SK-N-SH treated with all-trans-retinoic acid at 6 μM for 48 hours (cell line): ENCODE measurements at regions not wholly inside any gene's neighbourhood (a gene's known extent, or its start where the extent isn't known, plus 50 kb on each side); places are given as distances from the start of the nearest gene placed in this dataset.

Experiments used
- ATAC-seq: fragments of 200-7000 bp; cut with Tn5 transposase; 3 replicates; pipeline ENCODE4 v1.9.1; 2020; ENCODE audit warnings: mild to moderate bottlenecking, moderate library complexity
- ARNTL ChIP-seq: fragments of 450-650 bp; formaldehyde crosslinking; IDR thresholded peaks from 2 replicates; pipeline ENCODE4 v1.5.0; 2020; ENCODE audit warnings: low read depth, mild to moderate bottlenecking, moderate library complexity, borderline replicate concordance
- BACH2 ChIP-seq: fragments of 250-450 bp; sonication (Bioruptor Pico); IDR thresholded peaks from 2 replicates; pipeline ENCODE4 v1.9.0; 2021; ENCODE audit warnings: mild to moderate bottlenecking, borderline replicate concordance
- CSDC2 ChIP-seq: fragments of 250-450 bp; sonication (Bioruptor Pico); IDR thresholded peaks from 2 replicates; pipeline ENCODE4 v1.5.0; 2020; ENCODE audit warnings: mild to moderate bottlenecking, moderate library complexity
- ESRRG ChIP-seq: fragments of 250-450 bp; sonication (Bioruptor Pico); IDR thresholded peaks from 2 replicates; pipeline ENCODE4 v1.6.1; 2021; ENCODE audit warnings: mild to moderate bottlenecking
- ISL1 ChIP-seq: fragments of 250-450 bp; sonication (Bioruptor Pico); IDR thresholded peaks from 2 replicates; pipeline ENCODE4 v2.1.2; 2022; ENCODE audit warnings: mild to moderate bottlenecking, moderate library complexity
- OSR1 ChIP-seq: fragments of 250-450 bp; sonication (Bioruptor Pico); IDR thresholded peaks from 2 replicates; pipeline ENCODE4 v1.8.0; 2022; ENCODE audit warnings: moderate library complexity, mild to moderate bottlenecking, inconsistent platforms
- PPARA ChIP-seq: fragments of 250-450 bp; sonication (Bioruptor Pico); IDR thresholded peaks from 2 replicates; pipeline ENCODE4 v1.5.0; 2020; ENCODE audit warnings: mild to moderate bottlenecking, borderline replicate concordance
- SNAI2 ChIP-seq: fragments of 250-450 bp; sonication (Bioruptor Pico); IDR thresholded peaks from 2 replicates; pipeline ENCODE4 v1.5.0; 2020; ENCODE audit warnings: mild to moderate bottlenecking, moderate library complexity
- TCF4 ChIP-seq: fragments of 250-450 bp; sonication (Bioruptor Pico); IDR thresholded peaks from 2 replicates; pipeline ENCODE4 v1.8.0; 2021; ENCODE audit warnings: mild to moderate bottlenecking, moderate library complexity, borderline replicate concordance
- TOX ChIP-seq: fragments of 250-450 bp; sonication (Bioruptor Pico); IDR thresholded peaks from 2 replicates; pipeline ENCODE4 v1.8.0; 2021; ENCODE audit warnings: mild to moderate bottlenecking, moderate library complexity, borderline replicate concordance
- ZC3H10 ChIP-seq: fragments of 250-450 bp; sonication (Bioruptor Pico); IDR thresholded peaks from 2 replicates; pipeline ENCODE4 v1.5.1; 2021; ENCODE audit warnings: mild to moderate bottlenecking, moderate library complexity
- ZFP3 ChIP-seq: fragments of 250-450 bp; sonication (Bioruptor Pico); IDR thresholded peaks from 2 replicates; pipeline ENCODE4 v1.5.0; 2020; ENCODE audit warnings: mild to moderate bottlenecking, moderate library complexity
- ZNF565 ChIP-seq: fragments of 450-650 bp; formaldehyde crosslinking; conservative IDR thresholded peaks from 2 replicates; pipeline ENCODE4 v1.5.0; 2020; ENCODE audit warnings: low read depth, mild to moderate bottlenecking, moderate library complexity
- ZNF70 ChIP-seq: fragments of 450-650 bp; formaldehyde crosslinking; IDR thresholded peaks from 2 replicates; pipeline ENCODE4 v1.5.0; 2020; ENCODE audit warnings: mild to moderate bottlenecking, moderate library complexity
- ZNF8 ChIP-seq: fragments of 450-650 bp; formaldehyde crosslinking; IDR thresholded peaks from 2 replicates; pipeline ENCODE4 v1.5.0; 2020; ENCODE audit warnings: mild to moderate bottlenecking, moderate library complexity
- TF ChIP-seq, protein P1 (sequence below): fragments of 250-450 bp; sonication (Bioruptor Pico); IDR thresholded peaks from 2 replicates; pipeline ENCODE4 v1.8.0; 2020; ENCODE audit warnings: mild to moderate bottlenecking, moderate library complexity, borderline replicate concordance
- TF ChIP-seq, protein P2 (sequence below): fragments of 250-450 bp; sonication (Bioruptor Pico); IDR thresholded peaks from 2 replicates; pipeline ENCODE4 v1.5.0; 2020; ENCODE audit warnings: mild to moderate bottlenecking, moderate library complexity
- TF ChIP-seq, protein P3 (sequence below): fragments of 250-450 bp; sonication (Bioruptor Pico); IDR thresholded peaks from 2 replicates; pipeline ENCODE4 v1.5.1; 2020; ENCODE audit warnings: low read depth, mild to moderate bottlenecking, moderate library complexity

DNA sequence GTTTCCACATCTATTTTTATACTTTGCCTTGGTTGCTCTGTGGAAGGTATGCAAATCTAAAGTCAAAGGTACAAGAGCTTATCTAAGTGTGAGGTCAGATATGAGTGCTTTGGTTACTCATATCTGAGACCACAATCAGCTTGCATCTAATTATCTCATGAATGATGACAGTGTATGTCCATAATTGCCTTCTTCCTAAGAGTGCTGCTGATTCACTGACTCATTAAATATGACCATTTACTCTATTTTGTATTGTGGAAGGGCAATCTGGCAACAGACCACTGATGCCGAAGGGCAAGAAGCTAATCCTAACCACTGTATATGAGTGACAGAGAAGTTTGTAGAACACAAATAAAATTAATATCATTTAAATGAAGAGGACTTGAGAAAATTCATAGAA lies 1190.2 kb upstream of the AGA start:
- ATAC-seq = no peak
- TF ChIP-seq, protein P1, sequence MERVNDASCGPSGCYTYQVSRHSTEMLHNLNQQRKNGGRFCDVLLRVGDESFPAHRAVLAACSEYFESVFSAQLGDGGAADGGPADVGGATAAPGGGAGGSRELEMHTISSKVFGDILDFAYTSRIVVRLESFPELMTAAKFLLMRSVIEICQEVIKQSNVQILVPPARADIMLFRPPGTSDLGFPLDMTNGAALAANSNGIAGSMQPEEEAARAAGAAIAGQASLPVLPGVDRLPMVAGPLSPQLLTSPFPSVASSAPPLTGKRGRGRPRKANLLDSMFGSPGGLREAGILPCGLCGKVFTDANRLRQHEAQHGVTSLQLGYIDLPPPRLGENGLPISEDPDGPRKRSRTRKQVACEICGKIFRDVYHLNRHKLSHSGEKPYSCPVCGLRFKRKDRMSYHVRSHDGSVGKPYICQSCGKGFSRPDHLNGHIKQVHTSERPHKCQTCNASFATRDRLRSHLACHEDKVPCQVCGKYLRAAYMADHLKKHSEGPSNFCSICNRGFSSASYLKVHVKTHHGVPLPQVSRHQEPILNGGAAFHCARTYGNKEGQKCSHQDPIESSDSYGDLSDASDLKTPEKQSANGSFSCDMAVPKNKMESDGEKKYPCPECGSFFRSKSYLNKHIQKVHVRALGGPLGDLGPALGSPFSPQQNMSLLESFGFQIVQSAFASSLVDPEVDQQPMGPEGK (CRISPR knock-in tag) = no peak
- TF ChIP-seq ZFP3 (CRISPR knock-in tag) = no peak
- TF ChIP-seq CSDC2 (CRISPR knock-in tag) = no peak
- TF ChIP-seq ISL1 = peak; percentile 53
- peak; percentile 74; the same call in 1 of the 2 replicates for TF ChIP-seq TCF4 (CRISPR knock-in tag)
- peak; percentile 85 for TF ChIP-seq ZNF70 (CRISPR knock-in tag)
- no peak for TF ChIP-seq ZNF8 (CRISPR knock-in tag)
- TF ChIP-seq, protein P2, sequence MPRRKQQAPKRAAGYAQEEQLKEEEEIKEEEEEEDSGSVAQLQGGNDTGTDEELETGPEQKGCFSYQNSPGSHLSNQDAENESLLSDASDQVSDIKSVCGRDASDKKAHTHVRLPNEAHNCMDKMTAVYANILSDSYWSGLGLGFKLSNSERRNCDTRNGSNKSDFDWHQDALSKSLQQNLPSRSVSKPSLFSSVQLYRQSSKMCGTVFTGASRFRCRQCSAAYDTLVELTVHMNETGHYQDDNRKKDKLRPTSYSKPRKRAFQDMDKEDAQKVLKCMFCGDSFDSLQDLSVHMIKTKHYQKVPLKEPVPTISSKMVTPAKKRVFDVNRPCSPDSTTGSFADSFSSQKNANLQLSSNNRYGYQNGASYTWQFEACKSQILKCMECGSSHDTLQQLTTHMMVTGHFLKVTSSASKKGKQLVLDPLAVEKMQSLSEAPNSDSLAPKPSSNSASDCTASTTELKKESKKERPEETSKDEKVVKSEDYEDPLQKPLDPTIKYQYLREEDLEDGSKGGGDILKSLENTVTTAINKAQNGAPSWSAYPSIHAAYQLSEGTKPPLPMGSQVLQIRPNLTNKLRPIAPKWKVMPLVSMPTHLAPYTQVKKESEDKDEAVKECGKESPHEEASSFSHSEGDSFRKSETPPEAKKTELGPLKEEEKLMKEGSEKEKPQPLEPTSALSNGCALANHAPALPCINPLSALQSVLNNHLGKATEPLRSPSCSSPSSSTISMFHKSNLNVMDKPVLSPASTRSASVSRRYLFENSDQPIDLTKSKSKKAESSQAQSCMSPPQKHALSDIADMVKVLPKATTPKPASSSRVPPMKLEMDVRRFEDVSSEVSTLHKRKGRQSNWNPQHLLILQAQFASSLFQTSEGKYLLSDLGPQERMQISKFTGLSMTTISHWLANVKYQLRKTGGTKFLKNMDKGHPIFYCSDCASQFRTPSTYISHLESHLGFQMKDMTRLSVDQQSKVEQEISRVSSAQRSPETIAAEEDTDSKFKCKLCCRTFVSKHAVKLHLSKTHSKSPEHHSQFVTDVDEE (CRISPR knock-in tag) = peak; percentile 93
- no peak for TF ChIP-seq ZC3H10 (CRISPR knock-in tag)
- TF ChIP-seq, protein P3, sequence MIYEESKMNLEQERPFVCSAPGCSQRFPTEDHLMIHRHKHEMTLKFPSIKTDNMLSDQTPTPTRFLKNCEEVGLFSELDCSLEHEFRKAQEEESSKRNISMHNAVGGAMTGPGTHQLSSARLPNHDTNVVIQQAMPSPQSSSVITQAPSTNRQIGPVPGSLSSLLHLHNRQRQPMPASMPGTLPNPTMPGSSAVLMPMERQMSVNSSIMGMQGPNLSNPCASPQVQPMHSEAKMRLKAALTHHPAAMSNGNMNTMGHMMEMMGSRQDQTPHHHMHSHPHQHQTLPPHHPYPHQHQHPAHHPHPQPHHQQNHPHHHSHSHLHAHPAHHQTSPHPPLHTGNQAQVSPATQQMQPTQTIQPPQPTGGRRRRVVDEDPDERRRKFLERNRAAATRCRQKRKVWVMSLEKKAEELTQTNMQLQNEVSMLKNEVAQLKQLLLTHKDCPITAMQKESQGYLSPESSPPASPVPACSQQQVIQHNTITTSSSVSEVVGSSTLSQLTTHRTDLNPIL (CRISPR knock-in tag) = 0 out of 2 replicates have a peak, but pooled peaks have one; percentile 35
- no peak for TF ChIP-seq SNAI2 (CRISPR knock-in tag)

DNA sequence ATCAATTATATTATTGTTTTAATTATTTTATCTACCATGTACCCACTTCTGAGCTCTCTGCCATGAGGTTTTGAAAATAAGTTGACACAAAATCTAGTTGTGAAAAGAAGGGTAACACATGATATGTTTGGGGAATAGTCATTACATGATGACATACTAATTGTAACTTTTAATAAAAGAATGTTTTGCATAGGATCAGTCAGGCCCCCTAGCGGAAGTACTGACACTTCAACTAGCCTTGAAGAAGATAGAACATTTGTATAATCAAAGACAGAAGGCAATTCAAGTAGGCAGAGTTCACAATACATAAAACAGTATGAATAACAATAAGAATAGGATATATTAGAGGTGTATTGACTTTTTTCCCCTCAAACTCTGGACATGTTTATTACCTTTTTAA lies 1191.0 kb upstream of the AGA start:
- no peak for ATAC-seq
- no peak for TF ChIP-seq ZFP3 (CRISPR knock-in tag)
- TF ChIP-seq BACH2 (CRISPR knock-in tag) = no peak
- TF ChIP-seq, protein P3 (CRISPR knock-in tag) = no peak
- TF ChIP-seq ARNTL (CRISPR knock-in tag) = no peak
- TF ChIP-seq ZNF70 (CRISPR knock-in tag) = no peak

DNA sequence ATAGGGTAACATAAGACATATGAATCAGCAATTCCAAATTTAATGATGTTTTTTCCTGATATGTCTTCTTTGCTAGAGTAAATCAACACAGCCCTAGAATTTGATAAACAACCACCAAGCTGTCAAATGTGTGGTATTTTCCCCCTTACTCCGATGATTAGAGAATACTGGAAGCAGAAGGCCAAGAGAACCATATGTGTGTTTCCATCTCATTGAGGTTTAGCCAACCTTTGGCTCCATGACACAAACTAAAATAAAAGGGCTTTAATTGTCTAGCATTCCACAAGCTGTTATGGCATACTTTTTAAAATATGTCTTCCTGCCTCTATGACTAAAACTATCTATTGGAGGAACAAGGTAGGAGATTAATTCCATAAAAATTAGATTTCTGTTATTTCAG lies 1222.4 kb upstream of the AGA start:
- TF ChIP-seq TOX (no peak), ESRRG (CRISPR knock-in tag) (no peak), ISL1 (no peak), OSR1 (CRISPR knock-in tag) (no peak), BACH2 (CRISPR knock-in tag) (no peak), TCF4 (CRISPR knock-in tag) (no peak), ZNF70 (CRISPR knock-in tag) (no peak), ARNTL (CRISPR knock-in tag) (no peak), PPARA (CRISPR knock-in tag) (no peak), ZNF565 (CRISPR knock-in tag) (no peak), ZFP3 (CRISPR knock-in tag) (no peak), CSDC2 (CRISPR knock-in tag) (no peak)
- TF ChIP-seq, protein P2 (CRISPR knock-in tag) = no peak
- no peak for ATAC-seq
